Cardiac septum (tissue), 1 donor: ENCODE measurements at regions not wholly inside any gene's neighbourhood (a gene's known extent, or its start where the extent isn't known, plus 50 kb on each side); places are given as distances from the start of the nearest gene placed in this dataset.
A peak's percentile ranks its signal among the peaks of the same experiment; 100 is the strongest.

Experiments used
- DNase-seq: peaks from one replicate; pipeline ENCODE4 v3.0.0-alpha.2; 2020; ENCODE audit warnings: low spot score
- intact Hi-C: fragments of 100-400 bp; cut with DNase I; formaldehyde crosslinking; loops from one replicate; pipeline ENCODE4 v1.14.0; 2022
- donor health status: DM: no; HTN: no; CAD: no.

DNA sequence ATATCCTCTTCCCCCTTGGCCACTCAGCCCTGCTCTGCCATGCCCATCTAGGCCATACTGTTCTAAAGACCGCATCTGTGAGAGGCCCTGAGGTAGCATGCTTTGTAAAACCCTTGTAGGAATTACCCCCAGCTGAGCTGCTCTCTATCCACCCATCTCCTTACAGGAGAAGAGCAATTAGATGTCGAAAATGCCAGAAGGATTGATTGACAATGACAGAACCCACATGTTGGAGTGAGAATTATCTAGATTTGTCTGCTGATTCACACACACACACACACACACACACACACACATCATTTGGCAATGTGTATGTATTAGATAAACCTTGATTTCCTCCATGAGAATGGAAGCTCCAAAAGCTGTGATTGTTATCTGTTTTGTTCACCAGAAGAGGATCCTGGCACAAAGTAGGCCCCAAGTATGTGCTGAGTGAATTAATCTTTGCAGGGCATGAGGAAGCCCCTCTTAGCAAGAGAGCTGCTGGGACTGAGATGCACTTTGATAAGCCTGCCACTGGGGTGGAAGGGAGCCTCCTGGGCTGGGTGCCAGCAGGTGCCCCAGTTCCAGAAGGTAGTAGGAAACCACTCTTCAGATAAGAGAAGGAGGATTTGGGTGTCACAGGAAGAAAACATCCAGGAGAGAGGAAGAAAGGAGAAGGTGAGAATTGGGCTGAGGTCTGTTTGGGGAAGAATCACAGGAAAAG, 187.5 kb upstream of the ADO start:
- intact Hi-C loops, result no loop called here
- DNase-seq, result no peak

DNA sequence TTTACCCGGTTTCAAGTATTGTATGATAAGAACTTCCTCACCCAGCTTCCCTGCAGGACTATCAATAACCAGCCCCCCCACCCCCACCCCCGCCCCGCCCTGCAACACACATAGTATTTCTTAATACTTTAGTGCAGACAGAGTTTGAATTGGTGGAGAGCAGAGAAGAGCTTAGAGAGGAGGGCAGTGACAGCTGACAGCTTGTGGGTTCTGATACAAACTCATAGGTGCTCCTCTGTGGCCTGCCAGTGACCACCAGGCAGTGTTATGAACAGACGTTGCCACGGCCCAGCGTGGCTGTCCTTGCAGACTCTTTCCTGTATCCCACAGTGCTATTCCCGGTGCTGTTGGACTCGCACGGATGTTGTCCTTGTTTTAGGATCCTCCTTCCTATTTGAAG, 186.9 kb upstream of the ADO start:
- intact Hi-C loops, result no loop called here
- no peak for DNase-seq

- DNase-seq, result no peak
- intact Hi-C loops, result no loop called here
Measured at GRCh38 chr10:62618054-62618453, 186.5 kb upstream of the ADO start.

DNA sequence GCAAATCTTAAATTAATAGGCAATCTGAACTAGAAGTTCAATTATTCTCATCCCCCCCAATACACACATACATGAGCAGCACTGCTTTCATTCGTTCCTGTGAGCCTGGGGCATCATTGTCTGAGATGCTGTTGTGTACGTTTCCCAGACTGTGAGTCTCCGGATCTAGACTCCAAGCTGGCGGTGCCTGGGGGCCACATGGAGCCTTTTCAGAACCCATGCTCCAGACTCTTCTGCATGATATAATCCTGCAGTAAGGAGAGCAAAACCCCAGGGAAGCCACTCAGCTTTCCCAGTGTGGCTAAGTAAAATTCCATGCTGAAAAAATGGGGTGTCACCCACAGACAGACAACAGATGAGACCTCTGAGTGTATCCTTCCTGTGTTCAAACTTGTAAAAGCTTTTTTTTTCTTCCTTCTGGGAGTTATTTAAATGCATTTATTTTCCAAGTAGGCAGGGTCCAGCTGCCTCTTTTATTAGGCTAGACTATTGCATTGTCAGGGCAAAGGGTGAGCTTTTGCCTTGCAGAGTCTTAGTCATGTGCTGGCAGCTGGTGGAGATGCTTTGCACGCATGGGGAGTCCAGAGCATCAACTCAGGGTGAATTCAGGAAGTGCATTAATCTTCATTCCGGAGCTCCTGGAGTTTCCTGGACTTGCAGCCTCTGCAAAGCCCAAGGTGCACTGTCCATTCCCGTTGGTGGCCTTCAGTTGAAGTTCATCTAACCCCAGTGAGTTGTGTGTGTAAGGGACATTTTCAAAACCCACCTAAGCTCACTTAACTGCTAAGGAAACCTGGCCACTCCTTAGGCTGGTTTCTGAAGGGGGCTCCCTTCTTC, 185.7 kb upstream of the ADO start:
- intact Hi-C loops, result no loop called here

GRCh38 chr10:62619413-62619738, 185.1 kb upstream of the ADO start:
- intact Hi-C loops, result no loop called here
- no peak for DNase-seq

More for the DNA sequence above, 185.7 kb upstream of the ADO start:
- DNase-seq, result no peak

- DNase-seq, result no peak
- intact Hi-C loops, result no loop called here
Measured at GRCh38 chr10:62620491-62620890, 184.0 kb upstream of the ADO start.

DNA sequence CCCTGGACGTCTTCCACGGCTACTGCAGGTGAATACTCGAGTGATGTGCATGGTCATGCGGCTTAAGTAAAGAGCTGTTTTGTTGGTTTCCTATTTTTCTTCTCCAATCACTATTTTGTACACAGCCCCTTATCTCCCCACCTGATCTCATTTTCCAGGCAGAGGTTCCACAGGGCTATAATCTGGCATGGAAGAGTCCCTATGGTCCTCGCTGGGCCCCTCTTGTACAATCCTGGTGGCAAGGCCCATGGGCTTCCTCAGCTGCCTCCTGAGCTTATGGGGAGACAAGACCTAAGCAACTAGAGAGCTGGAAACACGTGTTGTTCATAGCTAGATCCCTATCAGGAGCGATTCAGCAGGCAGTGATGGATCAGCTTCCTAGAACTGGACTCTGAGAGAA, 181.3 kb upstream of the ADO start:
- no peak for DNase-seq
- intact Hi-C loops, result no loop called here

DNA sequence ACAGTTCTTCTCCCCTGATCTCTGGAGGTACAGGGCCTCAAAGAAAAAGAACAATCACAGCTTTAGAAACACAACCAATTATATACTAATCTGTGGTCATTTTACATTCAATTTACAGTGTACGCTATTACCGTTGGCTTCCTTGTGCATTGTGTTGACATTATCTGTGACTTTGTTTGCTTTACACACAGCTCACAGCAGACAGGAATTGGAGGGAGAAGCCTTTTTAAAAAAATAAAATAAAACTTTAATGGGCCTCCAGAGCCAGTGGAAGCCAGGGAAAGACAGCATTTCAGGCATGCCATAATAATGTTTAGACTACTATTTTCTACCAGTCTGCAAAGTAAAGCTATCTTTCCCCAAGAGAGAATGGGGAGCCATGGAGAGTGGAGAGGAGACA, 179.0 kb upstream of the ADO start:
- no peak for DNase-seq
- intact Hi-C loops, result no loop called here

DNA sequence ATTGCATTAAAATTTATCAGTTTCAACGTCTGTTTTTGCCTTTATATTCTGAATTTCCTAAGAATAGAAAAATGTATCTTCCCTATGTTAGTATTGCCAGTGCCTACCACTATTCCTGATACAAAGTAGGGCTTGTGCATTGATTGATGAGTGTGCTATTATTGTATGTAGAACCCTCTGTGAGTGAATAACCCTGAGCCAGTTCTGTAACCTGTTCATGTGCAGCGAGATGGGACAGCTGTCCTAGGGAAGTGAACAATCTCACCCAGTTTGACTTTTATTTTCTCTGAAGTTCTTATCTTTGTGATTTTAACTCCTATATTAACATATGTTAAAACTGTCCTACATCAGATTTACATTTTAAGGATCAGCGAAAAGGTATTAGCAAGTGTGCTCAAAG, 178.4 kb upstream of the ADO start:
- no peak for DNase-seq

GRCh38 chr10:62626817-62627216, 177.7 kb upstream of the ADO start:
- intact Hi-C loops, result no loop called here
- DNase-seq, result no peak

More for the DNA sequence above, 178.4 kb upstream of the ADO start:
- intact Hi-C loops, result no loop called here

- DNase-seq, result no peak
- intact Hi-C loops, result no loop called here
Measured at GRCh38 chr10:62627983-62628382, 176.5 kb upstream of the ADO start.

GRCh38 chr10:62631241-62631640, 173.3 kb upstream of the ADO start:
- DNase-seq, result no peak
- intact Hi-C loops, result no loop called here

- intact Hi-C loops, result no loop called here
- peak; percentile 80 for DNase-seq
Measured at GRCh38 chr10:62632071-62632809, 172.3 kb upstream of the ADO start.

DNA sequence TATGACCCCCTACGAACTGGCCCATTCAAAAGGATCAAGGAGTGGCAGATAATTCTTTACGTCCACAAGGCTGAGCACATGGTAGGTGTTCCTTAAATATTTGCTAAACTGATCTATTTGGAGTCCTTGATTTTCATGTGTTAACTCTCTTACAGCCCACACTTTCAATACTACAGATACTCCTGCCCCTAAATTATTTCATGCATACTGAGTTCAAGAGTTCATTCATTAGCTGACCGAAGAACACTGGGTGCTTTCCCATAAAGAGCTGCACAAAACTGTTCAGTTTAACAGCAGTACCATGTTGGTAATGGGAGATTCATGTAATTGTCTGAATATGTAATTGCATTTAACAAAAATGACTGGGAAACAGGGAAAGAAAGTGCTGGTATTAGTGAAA, 170.5 kb upstream of the ADO start:
- no peak for DNase-seq
- intact Hi-C loops, result no loop called here

DNA sequence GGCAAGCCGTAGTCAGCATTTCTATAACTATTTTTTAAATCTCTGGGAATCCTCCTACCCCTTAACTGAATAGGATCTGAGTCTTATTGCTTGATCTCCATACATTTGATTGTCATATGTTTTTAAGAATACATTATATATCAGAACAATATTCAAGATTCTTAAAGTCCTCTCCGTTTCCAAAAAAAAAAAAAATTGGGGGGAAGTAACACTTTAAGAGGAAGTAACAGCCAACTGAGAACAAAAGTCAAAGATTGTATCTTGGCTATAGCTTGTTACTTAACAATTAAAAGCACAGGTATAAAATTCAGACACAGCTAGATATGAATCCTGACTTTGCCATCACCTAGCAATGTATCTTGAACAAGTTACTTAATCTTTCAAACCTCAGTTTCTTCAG, 169.9 kb upstream of the ADO start:
- intact Hi-C loops, result no loop called here
- no peak for DNase-seq

DNA sequence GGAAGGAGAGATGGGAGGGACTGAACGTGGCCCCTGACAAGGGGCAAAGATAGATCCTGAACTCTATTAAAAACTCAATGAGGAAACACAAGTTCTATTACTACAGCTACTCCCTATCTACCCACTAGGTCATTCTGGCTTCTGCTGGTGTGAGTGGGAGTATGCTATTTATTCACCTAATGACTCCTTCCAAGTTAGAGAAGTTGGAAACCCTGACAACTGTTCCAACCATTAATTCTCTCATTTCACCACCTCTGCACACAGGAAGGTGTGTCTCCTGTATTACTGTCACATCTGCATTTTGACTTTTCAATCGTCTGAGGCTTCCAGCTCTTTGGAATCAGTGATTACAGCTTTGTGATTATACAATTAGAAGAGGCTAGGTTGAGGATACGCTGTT, 169.4 kb upstream of the ADO start:
- intact Hi-C loops, result loop anchor here (5.0 kb wide), 1 partner anchor 182 kb away; the partner anchor contains the start of gene EGR2
- DNase-seq, result no peak

DNA sequence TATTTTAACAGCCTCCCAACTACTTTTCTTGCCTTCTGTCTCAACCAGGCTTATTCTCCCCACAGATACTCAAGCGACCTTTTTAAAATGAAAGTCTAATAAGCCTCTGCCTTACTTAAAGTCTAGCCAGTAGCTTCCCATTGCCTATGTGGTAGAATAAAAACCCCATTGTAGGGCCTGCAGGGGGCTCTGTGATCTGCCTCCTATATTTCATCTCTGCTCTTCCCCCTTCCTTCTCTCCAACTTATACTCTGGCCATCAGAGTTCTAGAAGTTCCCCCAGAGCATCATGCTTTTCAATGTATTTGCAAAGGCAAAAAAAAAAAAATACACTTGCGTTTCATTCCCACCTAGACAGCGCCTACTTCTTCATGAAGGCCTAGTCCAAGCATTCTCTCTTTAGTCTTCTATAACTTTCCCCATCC, 167.7 kb upstream of the ADO start:
- DNase-seq, result no peak
- intact Hi-C loops, result loop anchor here (5.0 kb wide), 1 partner anchor 180 kb away; the partner anchor contains the start of gene EGR2

DNA sequence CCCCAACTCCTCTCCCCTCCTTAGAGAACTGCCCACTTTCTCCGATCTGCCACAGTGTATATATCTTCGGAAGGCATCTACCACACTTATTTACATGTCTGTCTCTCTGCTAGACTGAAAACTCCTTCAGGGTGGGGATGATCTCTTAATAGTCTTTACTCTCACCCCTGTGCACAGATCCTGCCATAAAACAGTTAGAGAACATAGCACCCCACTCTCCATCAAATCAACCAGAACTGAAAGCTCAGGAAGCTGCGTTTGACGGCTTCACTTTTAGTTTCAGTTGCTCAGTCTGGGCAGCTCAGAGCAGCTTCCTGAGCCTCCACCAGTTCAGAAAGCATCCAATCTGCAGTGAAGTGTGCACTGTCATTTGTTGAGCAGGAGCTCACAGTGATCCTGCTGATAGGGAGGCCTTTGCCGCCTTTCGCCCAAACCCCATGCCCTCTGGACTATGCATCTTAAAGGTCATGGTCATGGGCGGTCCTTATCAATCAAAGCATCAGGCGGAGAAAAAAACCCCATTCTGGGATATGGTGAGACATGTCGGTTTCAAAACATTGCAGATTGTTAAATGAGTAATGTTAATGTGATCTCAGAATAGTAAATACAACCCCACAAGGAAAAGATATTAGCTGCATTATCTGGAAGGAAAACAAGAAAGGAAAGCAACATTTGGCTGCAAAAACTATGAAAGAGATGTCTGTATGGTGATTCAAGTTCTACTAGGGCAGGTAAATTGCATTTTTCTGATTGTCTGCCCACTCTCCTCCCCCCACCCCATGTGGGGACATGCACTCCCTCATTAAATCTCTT, 167.1 kb upstream of the ADO start:
- no peak for DNase-seq
- intact Hi-C loops, result loop anchor here (5.0 kb wide), 1 partner anchor 180 kb away; the partner anchor contains the start of gene EGR2

GRCh38 chr10:62638062-62638477, 166.4 kb upstream of the ADO start:
- intact Hi-C loops, result loop anchor here (5.0 kb wide), 1 partner anchor 179 kb away; the partner anchor contains the start of gene EGR2
- no peak for DNase-seq
